ENCODE measurements at regions not wholly inside any gene's neighbourhood (a gene's known extent, or its start where the extent isn't known, plus 50 kb on each side); places are given as distances from the start of the nearest gene placed in this dataset.

DNA sequence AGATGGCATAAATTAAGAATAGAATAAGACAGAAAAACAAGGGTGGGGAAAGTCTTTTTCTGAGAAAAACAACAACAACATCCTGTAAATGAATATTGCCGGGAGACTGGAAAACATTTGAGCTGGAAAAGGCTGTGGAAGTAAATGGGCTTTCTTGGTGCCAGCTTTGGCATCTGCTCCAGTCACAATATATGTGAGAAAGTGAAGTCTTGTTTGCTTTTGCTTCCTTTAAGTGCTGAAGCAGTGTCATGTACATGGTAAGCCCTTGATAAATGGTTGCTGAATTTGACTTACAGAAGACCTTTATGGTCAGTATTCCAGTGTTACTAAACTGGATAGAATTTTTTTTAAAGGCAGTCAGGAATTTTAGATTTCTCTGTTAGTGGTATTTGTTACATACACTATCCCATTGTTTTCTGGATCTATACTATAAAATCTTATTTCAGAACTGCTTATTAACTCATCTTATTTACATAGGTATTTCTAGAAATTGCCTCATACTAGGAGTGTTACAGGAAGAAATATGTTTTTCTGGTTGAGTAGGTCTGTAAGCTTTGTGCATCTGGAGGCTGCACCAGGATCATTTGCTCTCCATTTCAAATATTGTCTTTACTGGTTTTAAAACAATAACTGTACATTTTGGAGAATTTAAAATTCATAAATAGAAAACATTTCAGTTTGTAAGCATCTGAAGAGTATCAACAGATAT lies 201.7 kb upstream of the FOXP2 start:
- no peaks in the 10 kb centered on the region for H3K4me1 ChIP-seq (ENCODE audit: insufficient read depth, low read length, severe bottlenecking)
- no peak overlapping the region for H3K27ac ChIP-seq (ENCODE audit: low read depth, low read length, poor library complexity, severe bottlenecking)
- no peak overlapping the region for H3K4me2 ChIP-seq (ENCODE audit: low read length)
- H3F3A ChIP-seq (ENCODE audit: insufficient read depth, low read length) = no peaks in the 10 kb centered on the region
- no peak overlapping the region for H3K4me3 ChIP-seq (ENCODE audit: low read depth, low read length, poor library complexity, severe bottlenecking)
- H3K27me3 ChIP-seq (ENCODE audit: insufficient read depth, low read length) = no peaks in the 10 kb centered on the region
- H3K79me2 ChIP-seq (ENCODE audit: insufficient read depth, low read length) = no peaks in the 10 kb centered on the region
- no peaks in the 10 kb centered on the region for H3K9me3 ChIP-seq (ENCODE audit: low read length)
- H3K36me3 ChIP-seq (ENCODE audit: insufficient read depth, low read length) = no peaks in the 10 kb centered on the region
- H3K9me2 ChIP-seq (ENCODE audit: low read depth, low read length) = no peaks in the 10 kb centered on the region
- no peaks in the 10 kb centered on the region for H4K20me1 ChIP-seq (ENCODE audit: insufficient read depth, low read length)
- TF ChIP-seq EZH2 (IDR thresholded peaks at IDR 0.05; ENCODE audit: borderline replicate concordance, low read length) = no peak
- TF ChIP-seq, protein P1, sequence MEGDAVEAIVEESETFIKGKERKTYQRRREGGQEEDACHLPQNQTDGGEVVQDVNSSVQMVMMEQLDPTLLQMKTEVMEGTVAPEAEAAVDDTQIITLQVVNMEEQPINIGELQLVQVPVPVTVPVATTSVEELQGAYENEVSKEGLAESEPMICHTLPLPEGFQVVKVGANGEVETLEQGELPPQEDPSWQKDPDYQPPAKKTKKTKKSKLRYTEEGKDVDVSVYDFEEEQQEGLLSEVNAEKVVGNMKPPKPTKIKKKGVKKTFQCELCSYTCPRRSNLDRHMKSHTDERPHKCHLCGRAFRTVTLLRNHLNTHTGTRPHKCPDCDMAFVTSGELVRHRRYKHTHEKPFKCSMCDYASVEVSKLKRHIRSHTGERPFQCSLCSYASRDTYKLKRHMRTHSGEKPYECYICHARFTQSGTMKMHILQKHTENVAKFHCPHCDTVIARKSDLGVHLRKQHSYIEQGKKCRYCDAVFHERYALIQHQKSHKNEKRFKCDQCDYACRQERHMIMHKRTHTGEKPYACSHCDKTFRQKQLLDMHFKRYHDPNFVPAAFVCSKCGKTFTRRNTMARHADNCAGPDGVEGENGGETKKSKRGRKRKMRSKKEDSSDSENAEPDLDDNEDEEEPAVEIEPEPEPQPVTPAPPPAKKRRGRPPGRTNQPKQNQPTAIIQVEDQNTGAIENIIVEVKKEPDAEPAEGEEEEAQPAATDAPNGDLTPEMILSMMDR (IDR thresholded peaks at IDR 0.05; ENCODE audit: low read length) = no peak
- H2AFZ ChIP-seq (ENCODE audit: low read length) = no peak overlapping the region
- no peak overlapping the region for H3K9ac ChIP-seq (ENCODE audit: low read length)

DNA sequence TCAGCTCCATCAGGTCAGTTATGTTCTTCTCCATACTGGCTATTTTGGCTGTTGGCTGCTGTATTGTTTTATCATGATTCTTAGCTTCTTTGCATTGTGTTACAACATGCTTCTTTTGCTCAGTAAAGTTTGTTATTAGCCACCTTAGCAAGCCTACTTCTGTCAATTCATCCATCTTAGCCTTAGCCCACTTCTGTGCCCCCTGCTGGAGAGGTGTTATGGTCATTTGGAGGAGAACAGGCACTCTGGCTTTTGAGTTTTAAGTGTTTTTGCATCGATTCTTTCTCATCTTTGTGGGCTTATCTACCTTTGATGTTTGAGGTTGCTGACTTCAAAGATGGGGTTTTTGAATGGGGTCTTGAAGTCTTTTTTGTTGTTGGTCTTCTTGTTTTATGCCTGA lies 204.6 kb upstream of the FOXP2 start:
- Histone ChIP-seq H2AFZ (ENCODE audit: low read length) (no peak overlapping the region), H4K20me1 (ENCODE audit: insufficient read depth, low read length) (no peaks in the 10 kb centered on the region), H3K27me3 (ENCODE audit: insufficient read depth, low read length) (no peaks in the 10 kb centered on the region), H3K9me2 (ENCODE audit: low read depth, low read length) (no peaks in the 10 kb centered on the region), H3K36me3 (ENCODE audit: insufficient read depth, low read length) (no peaks in the 10 kb centered on the region), H3F3A (ENCODE audit: insufficient read depth, low read length) (no peaks in the 10 kb centered on the region), H3K9me3 (ENCODE audit: low read length) (no peaks in the 10 kb centered on the region), H3K4me2 (ENCODE audit: low read length) (no peak overlapping the region), H3K4me3 (ENCODE audit: low read depth, low read length, poor library complexity, severe bottlenecking) (no peak overlapping the region), H3K27ac (ENCODE audit: low read depth, low read length, poor library complexity, severe bottlenecking) (no peak overlapping the region), H3K9ac (ENCODE audit: low read length) (no peak overlapping the region), H3K4me1 (ENCODE audit: insufficient read depth, low read length, severe bottlenecking) (no peaks in the 10 kb centered on the region), H3K79me2 (ENCODE audit: insufficient read depth, low read length) (no peaks in the 10 kb centered on the region)
- no peak for TF ChIP-seq EZH2 (IDR thresholded peaks at IDR 0.05; ENCODE audit: borderline replicate concordance, low read length)
- TF ChIP-seq, protein P1 (IDR thresholded peaks at IDR 0.05; ENCODE audit: low read length) = peak; percentile 39; the same call in 1 of the 2 replicates

DNA sequence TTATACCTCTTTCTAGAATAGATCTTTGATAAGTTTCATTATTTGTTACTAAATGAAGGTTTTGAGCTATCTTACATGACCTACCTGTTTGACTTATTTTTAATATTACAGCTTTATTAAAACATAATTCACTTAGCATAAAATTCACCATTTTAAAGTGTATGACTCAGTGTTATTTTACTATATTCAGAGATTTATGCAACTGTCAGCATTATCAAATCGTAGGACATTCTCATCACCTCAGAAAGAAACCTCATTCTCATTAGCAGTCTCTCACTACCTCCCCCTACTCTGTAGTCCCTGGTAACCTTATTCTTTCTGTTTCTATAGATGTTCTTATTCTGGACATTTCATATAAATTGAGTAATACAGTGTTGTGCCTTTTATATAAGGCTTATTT lies 207.9 kb upstream of the FOXP2 start:
- Histone ChIP-seq H3K4me3 (ENCODE audit: low read depth, low read length, poor library complexity, severe bottlenecking) (no peak overlapping the region), H4K20me1 (ENCODE audit: insufficient read depth, low read length) (no peaks in the 10 kb centered on the region), H3K27ac (ENCODE audit: low read depth, low read length, poor library complexity, severe bottlenecking) (no peak overlapping the region), H3K4me1 (ENCODE audit: insufficient read depth, low read length, severe bottlenecking) (no peaks in the 10 kb centered on the region), H2AFZ (ENCODE audit: low read length) (no peak overlapping the region), H3F3A (ENCODE audit: insufficient read depth, low read length) (no peaks in the 10 kb centered on the region), H3K4me2 (ENCODE audit: low read length) (no peak overlapping the region), H3K9me3 (ENCODE audit: low read length) (no peaks in the 10 kb centered on the region), H3K9me2 (ENCODE audit: low read depth, low read length) (no peaks in the 10 kb centered on the region), H3K36me3 (ENCODE audit: insufficient read depth, low read length) (no peaks in the 10 kb centered on the region), H3K27me3 (ENCODE audit: insufficient read depth, low read length) (no peaks in the 10 kb centered on the region), H3K79me2 (ENCODE audit: insufficient read depth, low read length) (no peaks in the 10 kb centered on the region), H3K9ac (ENCODE audit: low read length) (no peak overlapping the region)
- TF ChIP-seq, protein P1 (IDR thresholded peaks at IDR 0.05; ENCODE audit: low read length) = no peak
